Calu3 (cell line): ENCODE measurements at regions not wholly inside any gene's neighbourhood (a gene's known extent, or its start where the extent isn't known, plus 50 kb on each side); places are given as distances from the start of the nearest gene placed in this dataset.

Experiments
- BruUV-seq: library from RNA; stranded (reverse); fragments of 400-500 nt; replicated peaks from 2 replicates; lab custom pipeline; 2021; lab: Mats Ljungman, UMichigan
- CTCF ChIA-PET: fragments of 300-600 bp; sonication (Branson Sonifier 250); formaldehyde crosslinking; loops from one replicate; lab custom pipeline; 2022; ENCODE audit warnings: antibody characterized with exemption; lab: Charles Lee
- DNase-seq: peaks from one replicate; pipeline ENCODE4 v3.0.0; 2022
- H3K27ac Mint-ChIP-seq: one replicate; pipeline ENCODE4 v1.8.0; 2022; ENCODE audit warnings: mixed read lengths; ENCODE audit not compliant: unreplicated experiment
- H3K27me3 Mint-ChIP-seq: one replicate; pipeline ENCODE4 v1.8.0; 2022; ENCODE audit warnings: mixed read lengths; ENCODE audit not compliant: unreplicated experiment
- H3K36me3 Mint-ChIP-seq: one replicate; pipeline ENCODE4 v1.8.0; 2022; ENCODE audit warnings: mild to moderate bottlenecking, moderate library complexity, mixed read lengths; ENCODE audit not compliant: insufficient read depth, unreplicated experiment
- H3K4me1 Mint-ChIP-seq: one replicate; pipeline ENCODE4 v1.8.0; 2022; ENCODE audit warnings: mild to moderate bottlenecking, low read depth, mixed read lengths; ENCODE audit not compliant: unreplicated experiment
- H3K4me3 Mint-ChIP-seq: one replicate; pipeline ENCODE4 v1.8.0; 2022; ENCODE audit warnings: mild to moderate bottlenecking, low read depth, moderate library complexity, mixed read lengths; ENCODE audit not compliant: unreplicated experiment
- H3K9me3 Mint-ChIP-seq: one replicate; pipeline ENCODE4 v1.8.0; 2022; ENCODE audit warnings: low read depth, mixed read lengths; ENCODE audit not compliant: unreplicated experiment
- CTCF ChIP-seq: fragments of 200-600 bp; IDR thresholded peaks from one replicate; pipeline ENCODE4 v1.8.0; 2022; ENCODE audit warnings: antibody characterized with exemption; ENCODE audit not compliant: unreplicated experiment
- intact Hi-C: fragments of 100-400 bp; cut with micrococcal nuclease; formaldehyde crosslinking; loops from one replicate; pipeline ENCODE4 v1.10.0; 2022; ENCODE audit not compliant: unreplicated experiment

- Mint-ChIP-seq H3K36me3 (no peaks in the 10 kb centered on the region), H3K27ac (no peak overlapping the region), H3K4me3 (no peak overlapping the region), H3K4me1 (no peaks in the 10 kb centered on the region), H3K27me3 (peaks cover 34% of the 10 kb centered on the region), H3K9me3 (no peaks in the 10 kb centered on the region)
- no peak for TF ChIP-seq CTCF
- intact Hi-C loops: no loop called here
- no TSS peak for BruUV-seq
- CTCF ChIA-PET: no interaction called here
- no peak for DNase-seq
Observed at GRCh38 chr1:219826290-219826689, 102.1 kb downstream of the SLC30A10 start.

GRCh38 chr1:219825355-219825754, 103.0 kb downstream of the SLC30A10 start:
- Mint-ChIP-seq H3K4me3 (no peak overlapping the region), H3K27ac (no peak overlapping the region), H3K36me3 (no peaks in the 10 kb centered on the region), H3K4me1 (no peaks in the 10 kb centered on the region), H3K27me3 (peaks cover 34% of the 10 kb centered on the region), H3K9me3 (no peaks in the 10 kb centered on the region)
- intact Hi-C loops: no loop called here
- no peak for DNase-seq
- no peak for TF ChIP-seq CTCF
- CTCF ChIA-PET: no interaction called here
- BruUV-seq: no TSS peak

- Mint-ChIP-seq H3K4me1 (no peaks in the 10 kb centered on the region), H3K4me3 (no peak overlapping the region), H3K36me3 (no peaks in the 10 kb centered on the region), H3K27ac (no peak overlapping the region), H3K27me3 (peaks cover 31% of the 10 kb centered on the region), H3K9me3 (no peaks in the 10 kb centered on the region)
- no peak for DNase-seq
- no peak for TF ChIP-seq CTCF
- CTCF ChIA-PET: no interaction called here
- no TSS peak for BruUV-seq
- intact Hi-C loops: no loop called here
Observed at GRCh38 chr1:219824338-219824737, 104.0 kb downstream of the SLC30A10 start.

GRCh38 chr1:219820551-219820950, 107.8 kb downstream of the SLC30A10 start:
- DNase-seq: no peak
- Mint-ChIP-seq H3K4me3 (no peak overlapping the region), H3K27me3 (peaks cover 5% of the 10 kb centered on the region), H3K27ac (no peak overlapping the region), H3K36me3 (no peaks in the 10 kb centered on the region), H3K9me3 (no peaks in the 10 kb centered on the region), H3K4me1 (no peaks in the 10 kb centered on the region)
- intact Hi-C loops: no loop called here
- no peak for TF ChIP-seq CTCF
- CTCF ChIA-PET: no interaction called here
- BruUV-seq: no TSS peak
